Occipital lobe (tissue), 1 donor: ENCODE measurements at regions not wholly inside any gene's neighbourhood (a gene's known extent, or its start where the extent isn't known, plus 50 kb on each side); places are given as distances from the start of the nearest gene placed in this dataset.
"Not testable (repeated sequence)": the region's sequence is repeated elsewhere in the genome, so short reads cannot be mapped to it uniquely, and the experiment has no call there.

Source experiments
- DNase-seq: peaks from one replicate; lab custom pipeline; 2025; lab: John Stamatoyannopoulos, UW

GRCh38 chr3:65001119-65001518, 313.3 kb upstream of the ADAMTS9 start:
- not testable (repeated sequence) for DNase-seq

- no peak for DNase-seq
Observed at GRCh38 chr3:64998317-64998716, 310.5 kb upstream of the ADAMTS9 start.

GRCh38 chr3:64995857-64996551, 308.2 kb upstream of the ADAMTS9 start:
- no peak for DNase-seq

- DNase-seq = no peak
Observed at GRCh38 chr3:64993781-64994180, 306.0 kb upstream of the ADAMTS9 start.

- no peak for DNase-seq
Observed at GRCh38 chr3:64992530-64993285, 304.9 kb upstream of the ADAMTS9 start.

- no peak for DNase-seq
Observed at GRCh38 chr3:64988188-64988587, 300.4 kb upstream of the ADAMTS9 start.

DNA sequence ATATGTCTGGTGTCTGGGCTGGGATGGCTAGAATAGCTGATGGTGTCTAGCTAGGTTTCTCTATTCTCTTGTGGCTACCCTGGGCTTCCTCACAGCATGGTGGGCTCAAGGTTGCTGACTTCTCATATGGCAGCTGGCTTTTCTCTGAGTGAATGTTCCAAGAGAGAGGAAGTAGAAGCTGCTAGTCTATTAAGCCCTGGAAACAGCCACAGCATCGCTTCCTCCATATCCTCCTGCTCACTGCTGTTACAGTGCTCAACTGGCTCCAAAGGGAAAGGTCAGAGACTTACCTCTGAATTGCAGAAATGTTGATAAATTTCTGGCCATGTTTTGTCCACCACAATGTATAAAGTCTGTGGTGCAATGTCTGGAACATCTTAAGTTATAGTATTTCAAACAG, 299.9 kb upstream of the ADAMTS9 start:
- no peak for DNase-seq

- DNase-seq = no peak
Observed at GRCh38 chr3:64985072-64985471, 297.3 kb upstream of the ADAMTS9 start.

DNA sequence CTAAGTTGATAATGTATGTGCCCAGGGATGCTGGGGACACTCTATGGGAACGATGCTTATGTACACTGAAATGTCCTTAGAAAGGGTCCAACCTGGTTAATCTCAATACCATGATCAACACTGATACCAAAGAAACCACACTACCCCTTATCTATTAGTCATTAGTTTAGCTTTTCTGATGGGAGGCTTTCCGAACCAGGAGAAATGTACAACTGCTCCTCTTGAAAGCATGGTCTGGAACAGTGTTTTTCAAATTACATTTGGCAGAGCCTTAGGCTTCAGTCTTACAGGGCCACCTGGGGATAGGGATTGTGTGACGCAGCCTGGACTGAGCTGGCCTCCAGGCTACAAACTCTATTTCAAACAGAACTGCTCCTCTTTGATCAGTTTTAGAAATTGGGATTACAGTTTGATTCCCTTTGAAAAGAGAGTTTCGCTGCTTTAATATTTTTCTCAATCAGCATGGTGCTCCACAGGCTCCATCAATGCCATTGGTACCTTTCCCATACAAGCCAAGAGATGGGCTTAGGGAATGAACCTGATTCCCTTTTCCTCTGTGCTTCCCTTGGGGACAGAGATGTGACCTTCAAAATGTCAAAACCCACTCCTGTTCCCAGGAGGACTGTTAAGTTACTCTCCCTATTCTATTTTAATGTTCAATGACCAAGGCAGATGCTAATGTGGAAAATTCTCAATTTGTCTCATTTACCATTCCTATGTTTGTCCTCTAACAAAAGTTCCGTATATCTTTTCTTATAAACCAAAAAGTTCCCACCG, 296.0 kb upstream of the ADAMTS9 start:
- no peak for DNase-seq

DNA sequence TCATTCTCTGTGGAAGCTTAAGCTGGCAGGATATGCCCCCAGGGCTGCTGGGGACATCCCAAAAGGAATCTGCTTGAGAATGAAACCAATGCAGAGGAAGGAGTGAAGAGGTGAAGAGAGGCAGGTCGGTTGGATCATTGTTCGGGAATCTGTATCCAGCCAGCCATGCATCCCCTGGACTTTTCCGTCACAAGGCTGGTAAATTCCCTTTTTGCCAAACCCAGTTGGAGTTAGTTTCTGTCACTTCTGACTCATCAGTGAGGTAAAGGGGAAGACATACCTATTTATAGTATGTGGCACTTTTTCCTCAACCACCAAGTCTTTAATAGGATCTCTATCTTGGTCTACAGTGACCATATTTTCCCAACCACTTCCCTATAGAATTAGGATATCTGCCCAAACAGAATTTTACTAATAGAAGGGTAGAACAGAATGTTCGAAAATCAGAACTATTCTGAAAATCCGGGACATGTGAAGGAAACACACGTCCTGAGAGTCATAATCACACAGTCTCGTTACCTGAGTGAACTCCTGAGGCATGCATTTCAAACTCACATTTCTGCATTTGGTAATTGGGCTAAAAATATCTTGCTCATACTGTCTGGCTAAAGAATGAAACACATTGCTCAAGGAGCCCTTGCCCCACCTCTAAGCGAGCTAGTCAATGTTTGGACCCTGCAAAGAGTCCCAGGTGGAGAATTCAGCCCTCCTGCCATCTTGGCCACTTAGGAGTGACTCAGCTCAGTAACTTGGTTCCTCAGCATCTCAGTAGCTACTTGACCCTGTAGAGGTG, 289.7 kb upstream of the ADAMTS9 start:
- no peak for DNase-seq

GRCh38 chr3:64976456-64976855, 288.7 kb upstream of the ADAMTS9 start:
- no peak for DNase-seq

DNA sequence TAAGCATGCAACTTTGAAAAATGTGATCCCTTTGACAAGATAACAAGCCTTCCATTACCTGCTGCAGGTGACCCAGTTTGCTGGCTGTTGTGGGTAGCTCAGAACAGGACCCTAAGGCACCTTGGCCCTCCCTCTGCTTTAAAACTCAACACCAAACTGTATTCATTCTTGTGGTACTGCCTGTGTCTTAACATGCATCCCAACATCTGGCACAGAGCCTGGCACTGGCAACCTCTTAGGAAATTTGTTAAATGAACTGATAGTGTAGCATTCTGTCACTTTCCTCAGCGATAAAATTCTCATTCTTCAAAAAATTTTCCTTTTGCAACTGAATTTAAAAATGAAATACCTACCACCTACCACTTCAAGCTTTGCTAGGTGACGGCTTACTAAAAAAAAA, 287.3 kb upstream of the ADAMTS9 start:
- DNase-seq = no peak

GRCh38 chr3:64974401-64974800, 286.6 kb upstream of the ADAMTS9 start:
- DNase-seq = no peak

GRCh38 chr3:64972793-64973192, 285.0 kb upstream of the ADAMTS9 start:
- no peak for DNase-seq

DNA sequence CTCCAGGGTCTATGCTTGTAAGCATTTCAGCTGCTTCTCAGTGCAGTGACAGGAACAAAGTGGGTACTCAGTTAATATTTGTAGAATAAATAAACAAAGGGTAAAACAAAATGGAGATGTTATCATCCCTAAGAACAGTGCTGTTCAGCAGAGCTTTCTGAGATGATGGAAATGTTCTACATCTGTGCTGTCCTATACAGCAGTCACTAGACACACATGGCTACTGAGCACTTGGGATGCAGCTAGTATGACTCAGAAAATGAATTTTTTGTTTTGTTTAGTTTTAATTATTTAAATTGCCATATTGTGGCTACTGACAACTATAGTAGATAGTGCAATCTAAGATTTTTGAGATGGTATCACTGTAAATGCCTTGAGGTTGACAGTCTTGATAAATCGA, 283.8 kb upstream of the ADAMTS9 start:
- DNase-seq = no peak

GRCh38 chr3:64970634-64971033, 282.8 kb upstream of the ADAMTS9 start:
- DNase-seq = no peak

GRCh38 chr3:64961301-64961700, 273.5 kb upstream of the ADAMTS9 start:
- DNase-seq = no peak

GRCh38 chr3:64958199-64958843, 270.5 kb upstream of the ADAMTS9 start:
- DNase-seq = no peak

- DNase-seq = no peak
Observed at GRCh38 chr3:64957408-64958198, 269.8 kb upstream of the ADAMTS9 start.

DNA sequence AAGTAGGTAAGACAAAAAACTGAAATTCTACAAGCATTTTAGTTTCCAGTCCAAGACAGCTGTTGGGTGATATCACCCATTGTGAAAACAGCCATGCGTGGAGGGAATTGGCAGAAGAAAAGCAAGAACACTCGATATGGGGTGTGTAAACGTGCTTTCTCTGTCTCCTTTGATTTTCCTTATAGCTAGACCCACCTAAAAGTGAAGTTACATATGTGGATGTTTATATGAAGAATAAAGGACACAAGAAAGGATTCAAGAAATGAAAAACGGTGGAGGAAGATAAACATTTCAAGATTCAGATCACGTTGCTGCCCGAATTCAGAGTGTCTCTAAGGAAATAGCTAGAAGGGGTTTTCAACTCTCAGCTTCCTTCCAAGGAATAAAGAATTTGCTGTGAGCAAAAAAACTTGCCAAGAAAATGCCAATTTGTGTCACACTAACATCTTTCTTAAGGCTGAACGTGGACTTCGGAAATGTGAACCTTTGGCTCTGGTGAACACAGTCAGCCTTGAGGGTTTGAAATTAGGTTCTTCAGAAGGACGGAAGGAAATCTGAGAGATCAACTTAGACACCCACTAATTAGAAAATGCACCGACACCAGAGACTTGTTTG, 269.0 kb upstream of the ADAMTS9 start:
- DNase-seq = no peak
